H1 (cell line): ENCODE measurements at regions not wholly inside any gene's neighbourhood (a gene's known extent, or its start where the extent isn't known, plus 50 kb on each side); places are given as distances from the start of the nearest gene placed in this dataset.

ENCODE experiments used
- CEBPB ChIP-seq: IDR thresholded peaks from 2 replicates; pipeline ENCODE4 v1.6.1; 2012; ENCODE audit warnings: low read depth, low read length
- EZH2 ChIP-seq: fragments of 200-600 bp; sonication (generic); IDR thresholded peaks from 2 replicates; pipeline ENCODE4 v1.7.1; 2012; ENCODE audit warnings: low read depth, mild to moderate bottlenecking, moderate library complexity, low read length, inconsistent platforms; ENCODE audit not compliant: severe bottlenecking
- MAFK ChIP-seq: IDR thresholded peaks from 2 replicates; pipeline ENCODE4 v1.6.1; 2012; ENCODE audit warnings: low read depth, mild to moderate bottlenecking, improper control_type of control experiment, low read length
- POLR2AphosphoS5 ChIP-seq: IDR thresholded peaks from 2 replicates; pipeline ENCODE4 v1.6.1; 2011; ENCODE audit warnings: low read depth, low read length
- RAD21 ChIP-seq, 2 experiments: IDR thresholded peaks in 1 of 2; conservative IDR thresholded peaks in 1 of 2; 2 replicates each; pipeline ENCODE4 v1.6.1; 2011; ENCODE audit warnings: low read depth in 2 of 2, low read length in 2 of 2, improper control_type of control experiment in 1 of 2, inconsistent platforms in 1 of 2, mild to moderate bottlenecking in 1 of 2, moderate library complexity in 1 of 2
- RBBP5 ChIP-seq: IDR thresholded peaks from 2 replicates; pipeline ENCODE4 v1.7.1; 2012; ENCODE audit warnings: low read depth, mild to moderate bottlenecking, inconsistent platforms, low read length, moderate library complexity, borderline replicate concordance
- RXRA ChIP-seq: IDR thresholded peaks from 2 replicates; pipeline ENCODE4 v1.6.1; 2011; ENCODE audit warnings: low read depth, mild to moderate bottlenecking, low read length, moderate library complexity; ENCODE audit not compliant: insufficient read depth
- TF ChIP-seq, protein P1 (sequence below), 3 experiments: IDR thresholded peaks; 1 replicate in 2 of 3; 2 replicates in 1 of 3; pipeline versions ENCODE4 v1.5.1 to v1.6.1; 2011; ENCODE audit warnings: low read length in 3 of 3, mild to moderate bottlenecking in 3 of 3, inconsistent platforms in 2 of 3, low read depth in 1 of 3, moderate library complexity in 1 of 3; ENCODE audit not compliant: insufficient read depth in 1 of 3; ENCODE audit errors: control extremely low read depth in 1 of 3

DNA sequence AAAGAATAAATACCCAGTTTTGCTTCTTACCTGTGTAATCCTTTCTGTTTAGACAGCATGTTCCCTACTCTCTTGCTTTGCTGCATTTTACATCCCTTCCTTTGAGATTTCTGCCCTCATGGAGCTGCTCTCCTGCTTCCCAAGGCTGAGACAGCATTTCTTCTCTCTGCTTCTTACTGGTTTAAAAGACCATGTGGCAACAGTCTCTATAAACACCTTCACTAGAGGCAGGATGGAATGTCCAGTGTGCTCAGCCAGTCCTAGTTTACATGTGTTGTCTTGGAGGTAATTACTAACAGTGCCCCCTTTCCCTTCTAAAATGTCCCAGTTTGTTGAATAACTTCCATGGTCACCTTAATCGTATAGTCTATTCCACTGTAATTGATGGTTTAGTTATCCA lies 262.3 kb downstream of the CNTN3 start:
- no peak for TF ChIP-seq POLR2AphosphoS5
- TF ChIP-seq, protein P1, sequence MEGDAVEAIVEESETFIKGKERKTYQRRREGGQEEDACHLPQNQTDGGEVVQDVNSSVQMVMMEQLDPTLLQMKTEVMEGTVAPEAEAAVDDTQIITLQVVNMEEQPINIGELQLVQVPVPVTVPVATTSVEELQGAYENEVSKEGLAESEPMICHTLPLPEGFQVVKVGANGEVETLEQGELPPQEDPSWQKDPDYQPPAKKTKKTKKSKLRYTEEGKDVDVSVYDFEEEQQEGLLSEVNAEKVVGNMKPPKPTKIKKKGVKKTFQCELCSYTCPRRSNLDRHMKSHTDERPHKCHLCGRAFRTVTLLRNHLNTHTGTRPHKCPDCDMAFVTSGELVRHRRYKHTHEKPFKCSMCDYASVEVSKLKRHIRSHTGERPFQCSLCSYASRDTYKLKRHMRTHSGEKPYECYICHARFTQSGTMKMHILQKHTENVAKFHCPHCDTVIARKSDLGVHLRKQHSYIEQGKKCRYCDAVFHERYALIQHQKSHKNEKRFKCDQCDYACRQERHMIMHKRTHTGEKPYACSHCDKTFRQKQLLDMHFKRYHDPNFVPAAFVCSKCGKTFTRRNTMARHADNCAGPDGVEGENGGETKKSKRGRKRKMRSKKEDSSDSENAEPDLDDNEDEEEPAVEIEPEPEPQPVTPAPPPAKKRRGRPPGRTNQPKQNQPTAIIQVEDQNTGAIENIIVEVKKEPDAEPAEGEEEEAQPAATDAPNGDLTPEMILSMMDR (IDR thresholded peaks at IDR 0.05; ENCODE audit: control extremely low read depth in 1 of 3, insufficient read depth in 1 of 3, low read depth in 1 of 3, low read length in 3 of 3), result no peak
- TF ChIP-seq MAFK, result no peak
- TF ChIP-seq RAD21 (IDR thresholded peaks at IDR 0.05 in 1 of 2, conservative IDR thresholded peaks at IDR 0.05 in 1 of 2; ENCODE audit: low read depth in 2 of 2, low read length in 2 of 2), result no peak
- TF ChIP-seq EZH2, result no peak
- TF ChIP-seq CEBPB, result no peak
- no peak for TF ChIP-seq RBBP5
- no peak for TF ChIP-seq RXRA
